Astrocyte of the hippocampus (primary cell): ENCODE measurements at regions not wholly inside any gene's neighbourhood (a gene's known extent, or its start where the extent isn't known, plus 50 kb on each side); places are given as distances from the start of the nearest gene placed in this dataset.

ENCODE experiments used
- DNase-seq: peaks from one replicate; pipeline ENCODE4 v3.0.0; 2011; ENCODE audit warnings: low read depth, low spot score

DNA sequence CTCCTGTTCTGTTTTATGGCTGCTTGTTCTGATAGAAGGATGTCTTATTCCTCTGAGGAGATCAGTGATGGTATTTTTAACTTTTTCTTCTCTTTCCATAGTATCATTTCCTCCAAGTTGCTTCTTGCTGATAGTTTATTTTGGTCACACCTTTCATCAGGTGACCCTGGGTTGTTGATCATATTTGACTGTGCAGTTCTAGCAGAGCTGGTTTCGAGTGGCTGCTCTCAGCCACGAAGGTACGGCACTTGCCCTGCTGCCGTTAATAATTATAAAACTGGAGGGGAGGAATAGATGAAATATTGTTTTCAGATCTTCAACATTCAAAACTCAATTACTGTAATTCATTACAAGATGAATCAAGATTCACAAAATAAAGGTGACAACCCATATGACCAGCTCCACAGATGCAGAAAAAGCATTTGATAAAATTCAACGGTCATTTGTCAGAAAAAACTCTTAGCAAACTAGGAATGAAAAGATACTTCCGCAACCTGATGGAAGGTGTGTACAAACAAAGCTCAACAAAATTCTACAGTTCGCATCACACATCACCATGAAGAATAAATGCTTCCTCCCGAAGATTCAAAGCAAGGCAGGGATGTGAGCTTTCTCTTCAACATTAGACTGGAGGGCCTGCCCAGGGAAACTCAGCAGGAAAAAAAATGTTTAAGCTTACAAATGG is 59.2 kb upstream of the RTL6 start:
- DNase-seq: no peak

DNA sequence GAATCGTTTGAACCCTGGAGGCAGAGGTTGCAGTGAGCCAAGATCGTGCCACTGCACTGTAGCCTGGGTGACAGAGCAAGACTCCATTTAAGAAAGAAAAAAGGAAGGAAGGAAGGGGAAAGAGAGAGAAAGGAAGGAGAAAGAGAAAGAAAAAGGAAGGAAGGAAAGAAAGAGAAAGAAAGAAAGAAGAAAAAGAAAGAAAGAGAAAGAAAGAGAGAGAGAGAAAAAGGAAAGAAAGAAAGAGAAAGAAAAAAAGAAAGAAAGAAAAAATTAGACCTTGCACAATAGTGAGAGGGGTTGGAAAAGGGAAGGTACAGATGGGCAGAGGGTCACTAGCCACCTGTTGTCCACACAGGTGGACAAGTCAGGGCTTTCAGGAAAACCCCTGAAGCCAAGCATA is 57.6 kb upstream of the RTL6 start:
- no peak for DNase-seq

DNA sequence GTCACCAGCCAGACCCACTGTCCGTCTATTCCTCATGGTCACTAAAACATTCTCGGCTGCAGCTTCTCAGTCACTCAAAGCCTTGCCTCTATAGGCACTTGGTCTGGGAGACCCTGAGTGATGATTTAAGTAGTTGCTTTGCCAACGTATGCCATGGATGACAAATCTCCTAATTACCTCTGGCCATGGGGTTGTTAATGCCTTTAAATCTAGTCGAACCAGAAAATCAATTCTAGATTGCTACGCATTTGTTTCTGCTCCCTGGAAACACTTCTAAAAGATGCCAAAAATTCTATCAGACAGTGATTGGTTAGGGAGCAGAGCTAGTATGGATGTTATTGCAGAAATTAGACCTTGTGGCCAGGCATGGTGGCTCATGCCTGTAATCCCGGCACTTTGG is 57.0 kb upstream of the RTL6 start:
- DNase-seq: no peak

DNA sequence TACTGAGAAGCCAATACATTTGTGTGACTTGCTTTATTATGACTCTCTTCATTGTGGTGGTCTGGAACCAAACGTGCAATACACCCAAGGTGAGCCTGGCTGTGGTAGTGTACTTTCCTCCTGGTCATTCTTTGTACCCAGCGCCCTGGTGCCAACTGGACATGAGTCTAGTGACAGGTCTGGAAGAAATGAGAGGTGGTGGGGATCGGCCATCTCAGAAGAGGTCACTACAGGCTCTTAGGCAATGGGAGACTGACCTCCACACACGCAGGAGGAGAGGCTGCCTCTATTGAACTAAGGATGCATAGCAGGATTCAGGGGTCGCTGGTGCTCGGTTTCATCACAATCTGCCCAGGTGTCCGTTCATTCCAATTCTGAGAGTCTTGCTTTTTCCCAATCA is 56.4 kb upstream of the RTL6 start:
- no peak for DNase-seq

DNA sequence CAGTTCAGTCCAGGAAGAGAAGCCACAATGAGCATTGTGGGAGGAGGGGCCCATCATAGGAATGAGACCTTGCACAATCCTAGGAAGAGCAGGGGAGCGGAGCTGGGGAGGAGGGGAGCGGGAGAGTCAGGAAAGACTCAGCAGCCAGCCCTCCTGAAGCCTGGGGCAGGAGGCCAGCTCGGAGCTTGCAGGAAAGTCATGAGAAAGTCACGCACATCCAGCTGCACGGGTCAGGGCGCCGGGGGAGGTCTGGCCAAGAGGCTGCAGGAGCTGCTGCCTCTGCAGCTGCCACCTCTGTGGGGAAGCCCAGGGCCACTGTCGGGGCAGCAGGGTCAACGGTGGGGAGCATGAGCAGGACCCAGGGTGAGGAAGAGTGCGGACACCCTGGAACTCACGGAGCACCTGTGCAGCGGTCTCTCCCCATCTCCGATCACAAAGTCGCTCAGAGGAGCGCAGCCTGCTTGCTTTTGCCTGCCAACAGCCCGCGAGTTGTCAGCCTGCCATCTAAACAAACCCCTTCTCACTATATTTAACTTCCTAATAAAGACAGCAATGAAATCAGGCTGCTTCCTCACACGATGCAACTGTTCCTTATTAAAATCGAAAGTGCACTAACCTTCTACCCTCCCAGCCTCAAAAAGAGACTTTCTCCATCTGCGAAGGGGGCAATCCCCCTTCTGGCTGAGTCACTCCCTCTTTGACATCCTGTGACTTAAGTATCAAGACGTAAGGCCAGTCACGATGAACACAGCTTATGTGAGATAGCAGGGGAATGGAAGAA is 52.9 kb upstream of the RTL6 start:
- DNase-seq: peak; percentile 22

DNA sequence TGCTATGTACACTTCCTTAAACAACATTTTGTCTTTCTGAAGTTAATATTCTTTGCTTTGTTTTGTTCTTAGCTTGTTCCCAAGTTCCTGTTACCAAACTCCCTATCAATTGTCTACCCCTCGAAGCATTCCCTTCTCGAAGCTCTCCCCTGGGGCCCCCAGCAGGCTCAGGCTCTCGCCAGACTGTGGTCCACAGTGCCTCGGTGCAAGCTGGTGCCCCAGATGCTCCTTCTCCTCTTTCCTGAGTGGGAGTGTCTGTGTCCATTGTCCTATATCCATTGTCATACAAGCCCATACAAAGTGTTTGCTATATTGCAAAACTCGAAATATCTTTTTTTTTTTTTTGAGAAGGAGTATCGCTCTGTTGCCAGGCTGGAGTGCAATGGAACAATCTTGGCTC is 51.7 kb upstream of the RTL6 start:
- no peak for DNase-seq

DNA sequence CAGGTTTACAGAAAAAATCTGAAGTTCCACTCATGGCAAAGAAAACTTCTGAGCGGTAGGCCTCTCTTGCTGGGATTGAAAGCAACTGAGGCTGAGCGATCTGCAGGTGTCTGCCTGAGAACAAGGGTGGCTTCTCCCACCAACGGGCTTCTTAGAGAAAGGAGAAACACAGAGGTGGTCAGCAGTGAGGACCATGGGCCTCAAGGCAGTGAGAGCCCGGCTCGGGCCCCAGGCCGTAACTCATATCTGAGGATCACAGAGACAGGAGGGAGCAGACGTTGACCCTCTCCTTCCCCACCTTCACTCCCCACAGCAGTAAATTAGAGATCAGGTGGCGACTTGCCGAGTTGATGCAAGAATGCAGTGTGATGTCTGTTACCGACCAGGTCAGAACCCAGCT is 50.9 kb upstream of the RTL6 start:
- DNase-seq: no peak
